KMS-11 (cell line): ENCODE measurements at regions not wholly inside any gene's neighbourhood (a gene's known extent, or its start where the extent isn't known, plus 50 kb on each side); places are given as distances from the start of the nearest gene placed in this dataset.

ENCODE experiments used
- H2AFZ ChIP-seq: fragments of 200-600 bp; sonication (generic); 2 replicates; pipeline ENCODE4 v1.6.1; 2016; ENCODE audit warnings: antibody characterized with exemption, mixed run types, low read depth
- H3K27ac ChIP-seq: fragments of 200-600 bp; sonication (generic); 2 replicates; pipeline ENCODE4 v1.6.1; 2016; ENCODE audit warnings: mild to moderate bottlenecking, mixed run types
- H3K27me3 ChIP-seq: fragments of 200-600 bp; sonication (generic); 2 replicates; pipeline ENCODE4 v1.6.1; 2017; ENCODE audit warnings: mild to moderate bottlenecking, low read depth, mixed run types, moderate library complexity; ENCODE audit not compliant: insufficient read depth
- H3K36me3 ChIP-seq: fragments of 200-600 bp; sonication (generic); 2 replicates; pipeline ENCODE4 v1.6.1; 2017; ENCODE audit warnings: mild to moderate bottlenecking, mixed run types; ENCODE audit not compliant: insufficient read depth
- H3K4me1 ChIP-seq: fragments of 200-600 bp; sonication (generic); 2 replicates; pipeline ENCODE4 v1.6.1; 2016; ENCODE audit warnings: mild to moderate bottlenecking, low read depth, mixed run types; ENCODE audit not compliant: poor library complexity, severe bottlenecking
- H3K4me2 ChIP-seq: fragments of 200-600 bp; sonication (generic); 2 replicates; pipeline ENCODE4 v1.7.0; 2016; ENCODE audit warnings: mild to moderate bottlenecking, mixed run types
- H3K4me3 ChIP-seq: fragments of 200-600 bp; sonication (generic); IDR thresholded peaks from 2 replicates; pipeline ENCODE4 v1.6.1; 2017; ENCODE audit warnings: low read depth, low read length, mixed read lengths; ENCODE audit not compliant: insufficient read depth
- H3K79me2 ChIP-seq: fragments of 200-600 bp; sonication (generic); 2 replicates; pipeline ENCODE4 v1.6.1; 2016; ENCODE audit warnings: low read depth, mixed run types; ENCODE audit not compliant: insufficient read depth
- H3K9ac ChIP-seq: fragments of 200-600 bp; sonication (generic); 2 replicates; pipeline ENCODE4 v1.6.1; 2016; ENCODE audit warnings: mild to moderate bottlenecking, mixed run types
- H4K20me1 ChIP-seq: fragments of 200-600 bp; sonication (generic); 2 replicates; pipeline ENCODE4 v1.6.1; 2016; ENCODE audit warnings: mild to moderate bottlenecking, mixed run types; ENCODE audit not compliant: insufficient read depth
- CTCF ChIP-seq: fragments of 200-600 bp; sonication (generic); conservative IDR thresholded peaks from 2 replicates; pipeline ENCODE4 v1.6.1; 2017; ENCODE audit warnings: low read depth, mild to moderate bottlenecking, antibody characterized with exemption, low read length, moderate library complexity, mixed read lengths

DNA sequence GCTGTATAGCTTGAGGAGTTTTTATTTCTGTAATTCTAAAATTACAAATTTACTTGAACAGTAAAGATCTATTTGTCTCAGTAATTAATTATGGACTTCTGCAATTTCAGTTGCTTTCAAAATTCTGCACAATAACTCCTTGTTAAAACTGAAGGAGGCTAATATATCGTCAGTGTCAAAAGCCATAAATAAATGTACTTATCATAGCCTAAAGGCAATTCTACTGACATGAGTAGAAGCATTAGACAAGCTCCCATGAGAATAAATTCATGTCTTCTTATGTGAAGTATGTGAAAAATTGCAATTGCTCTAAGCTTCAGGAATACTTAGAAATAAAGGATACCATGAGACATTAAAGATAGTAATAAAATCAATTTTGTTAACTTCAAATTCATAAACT, 381.2 kb upstream of the PCDH10 start:
- Histone ChIP-seq H4K20me1 (no peaks in the 10 kb centered on the region), H3K36me3 (no peaks in the 10 kb centered on the region)

DNA sequence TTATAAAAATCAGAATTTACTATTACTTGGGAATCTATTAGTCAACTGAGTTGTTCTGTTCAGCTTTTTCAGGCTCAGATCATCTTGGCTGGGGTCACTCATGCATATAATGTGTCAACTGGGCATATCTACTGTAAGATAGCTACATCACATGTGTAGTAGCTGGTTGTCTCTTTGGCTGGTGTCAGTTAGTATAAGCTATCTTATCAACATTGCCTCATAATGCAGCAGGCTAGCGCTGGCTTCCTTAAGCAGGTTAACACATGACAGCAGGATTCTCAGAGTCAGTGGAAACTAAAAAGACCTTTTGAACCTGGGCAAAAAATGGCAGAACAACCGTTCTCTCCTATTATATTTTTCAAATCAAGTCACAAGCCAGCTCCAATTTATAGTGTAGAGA, 378.3 kb upstream of the PCDH10 start:
- H3K4me1 ChIP-seq = no peaks in the 10 kb centered on the region
- H3K27me3 ChIP-seq = no peaks in the 10 kb centered on the region
- no peak overlapping the region for H3K27ac ChIP-seq
- H4K20me1 ChIP-seq = no peaks in the 10 kb centered on the region
- no peak overlapping the region for H2AFZ ChIP-seq
- no peak overlapping the region for H3K9ac ChIP-seq
- no peak for TF ChIP-seq CTCF
- no peak overlapping the region for H3K4me3 ChIP-seq
- no peaks in the 10 kb centered on the region for H3K36me3 ChIP-seq
- no peaks in the 10 kb centered on the region for H3K79me2 ChIP-seq
- no peak overlapping the region for H3K4me2 ChIP-seq

More for the DNA sequence above, 381.2 kb upstream of the PCDH10 start:
- no peaks in the 10 kb centered on the region for H3K27me3 ChIP-seq
- H3K27ac ChIP-seq = no peak overlapping the region
- H3K4me2 ChIP-seq = no peak overlapping the region
- H3K4me1 ChIP-seq = no peaks in the 10 kb centered on the region
- no peak overlapping the region for H2AFZ ChIP-seq
- H3K4me3 ChIP-seq = no peak overlapping the region
- no peaks in the 10 kb centered on the region for H3K79me2 ChIP-seq
- H3K9ac ChIP-seq = no peak overlapping the region
- no peak for TF ChIP-seq CTCF

DNA sequence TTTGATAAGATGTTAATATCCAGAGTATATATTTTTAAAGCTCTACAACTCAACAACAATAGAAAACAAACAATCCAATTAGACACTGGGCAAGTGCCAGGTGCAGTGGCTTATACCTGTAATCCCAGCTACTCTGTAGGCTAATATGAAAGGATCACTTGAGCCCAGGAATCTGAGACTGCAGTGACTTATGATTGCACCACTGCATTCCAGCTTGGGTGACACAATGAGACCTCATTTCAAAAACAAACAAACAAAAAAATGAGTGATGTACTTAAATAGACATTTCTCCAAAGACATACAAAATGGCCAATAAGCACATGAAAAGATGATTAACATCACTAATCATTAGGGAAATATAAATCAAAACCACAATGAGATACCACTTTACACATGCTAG, 356.8 kb upstream of the PCDH10 start:
- Histone ChIP-seq H3K4me2 (no peak overlapping the region), H3K4me1 (no peaks in the 10 kb centered on the region), H3K27me3 (no peaks in the 10 kb centered on the region), H3K79me2 (no peaks in the 10 kb centered on the region), H3K9ac (no peak overlapping the region), H2AFZ (no peak overlapping the region), H4K20me1 (no peaks in the 10 kb centered on the region), H3K36me3 (no peaks in the 10 kb centered on the region), H3K4me3 (no peak overlapping the region), H3K27ac (no peak overlapping the region)
- no peak for TF ChIP-seq CTCF

- no peaks in the 10 kb centered on the region for H3K4me1 ChIP-seq
- TF ChIP-seq CTCF = no peak
- H3K9ac ChIP-seq = no peak overlapping the region
- H3K4me3 ChIP-seq = no peak overlapping the region
- no peaks in the 10 kb centered on the region for H4K20me1 ChIP-seq
- no peaks in the 10 kb centered on the region for H3K27me3 ChIP-seq
- H3K4me2 ChIP-seq = no peak overlapping the region
- H3K27ac ChIP-seq = no peak overlapping the region
- H3K79me2 ChIP-seq = no peaks in the 10 kb centered on the region
- no peaks in the 10 kb centered on the region for H3K36me3 ChIP-seq
- no peak overlapping the region for H2AFZ ChIP-seq
These were observed 351.2 kb upstream of the PCDH10 start for GRCh38 chr4:132797856-132798255.
